Panc1 (cell line): ENCODE measurements at regions not wholly inside any gene's neighbourhood (a gene's known extent, or its start where the extent isn't known, plus 50 kb on each side); places are given as distances from the start of the nearest gene placed in this dataset.

Experiments used
- ATAC-seq: fragments of 200-7000 bp; cut with Tn5 transposase; 2 replicates; pipeline ENCODE4 v1.9.1; 2020; ENCODE audit warnings: mild to moderate bottlenecking, moderate library complexity
- BruUV-seq: library from RNA; stranded (reverse); fragments of 400-500 nt; replicated peaks from 2 replicates; lab custom pipeline; 2021; lab: Mats Ljungman, UMichigan
- CTCF ChIA-PET: fragments of 300-600 bp; sonication (Branson Sonifier 250); formaldehyde crosslinking; loops from one replicate; lab custom pipeline; 2022; ENCODE audit warnings: antibody characterized with exemption; lab: Charles Lee
- POLR2A ChIA-PET: fragments of 300-600 bp; sonication (Branson Sonifier 250); formaldehyde crosslinking; loops from one replicate; lab custom pipeline; 2022; ENCODE audit warnings: antibody characterized with exemption; lab: Charles Lee
- DNase-seq: peaks from one replicate; pipeline ENCODE4 v3.0.0-alpha.2; 2010; ENCODE audit warnings: low read depth, low spot score
- H3K27ac ChIP-seq: 2 replicates; pipeline ENCODE4 v1.5.1; 2011; ENCODE audit warnings: mild to moderate bottlenecking, low read length, inconsistent platforms
- H3K27me3 ChIP-seq: fragments of 200-500 bp; sonication (Bioruptor generic); 2 replicates; pipeline ENCODE4 v1.6.0; 2014; ENCODE audit warnings: low read length, inconsistent platforms; ENCODE audit not compliant: control insufficient read depth, insufficient read depth
- H3K36me3 ChIP-seq: fragments of 200-500 bp; sonication (Bioruptor generic); 2 replicates; pipeline ENCODE4 v1.5.1; 2014; ENCODE audit warnings: inconsistent platforms, mild to moderate bottlenecking, low read length, moderate library complexity; ENCODE audit not compliant: control insufficient read depth, insufficient read depth
- H3K4me1 ChIP-seq: 2 replicates; pipeline ENCODE4 v1.5.1; 2011; ENCODE audit warnings: inconsistent platforms, mild to moderate bottlenecking, low read length, moderate library complexity; ENCODE audit not compliant: control insufficient read depth, insufficient read depth
- H3K4me3 ChIP-seq, 2 experiments: 2 replicates each; pipeline ENCODE4 v1.5.1; 2011 to 2012; ENCODE audit warnings: low read depth in 2 of 2, low read length in 2 of 2, mild to moderate bottlenecking in 2 of 2, inconsistent platforms in 1 of 2, moderate library complexity in 1 of 2
- H3K9me3 ChIP-seq: fragments of 200-500 bp; sonication (Bioruptor generic); 2 replicates; pipeline ENCODE4 v1.5.1; 2014; ENCODE audit warnings: low read depth, mild to moderate bottlenecking, inconsistent platforms, low read length, moderate library complexity; ENCODE audit not compliant: control insufficient read depth, insufficient read depth
- POLR2AphosphoS5 ChIP-seq: IDR thresholded peaks from 2 replicates; pipeline ENCODE4 v1.6.1; 2012; ENCODE audit warnings: mild to moderate bottlenecking, low read depth, low read length, moderate library complexity
- SIN3A ChIP-seq: IDR thresholded peaks from 2 replicates; pipeline ENCODE4 v1.6.1; 2012; ENCODE audit warnings: low read depth, mild to moderate bottlenecking, low read length, moderate library complexity, borderline replicate concordance; ENCODE audit not compliant: insufficient read depth
- TCF7L2 ChIP-seq: IDR thresholded peaks from 2 replicates; pipeline ENCODE4 v1.6.1; 2011; ENCODE audit warnings: mild to moderate bottlenecking, low read depth, low read length, inconsistent platforms
- in situ Hi-C: cut with HindIII; loops from 2 replicates; pipeline ENCODE4 v1.10.0; 2016; ENCODE audit warnings: low sequenced_read_pairs, low pct_unique_long_range_greater_than_20kb
- intact Hi-C: fragments of 100-400 bp; cut with micrococcal nuclease; formaldehyde crosslinking; loops from one replicate; pipeline ENCODE4 v1.10.0; 2022; ENCODE audit not compliant: unreplicated experiment
- TF ChIP-seq, protein P1 (sequence below), 2 experiments: IDR thresholded peaks; 2 replicates each; pipeline ENCODE4 v1.6.1; 2011 to 2012; ENCODE audit warnings: low read depth in 2 of 2, control low read depth in 1 of 2, low read length in 1 of 2, mild to moderate bottlenecking in 1 of 2, moderate library complexity in 1 of 2; ENCODE audit not compliant: insufficient read depth in 1 of 2
- TF ChIP-seq, protein P2 (sequence below): fragments of 450-650 bp; IDR thresholded peaks from 2 replicates; pipeline ENCODE4 v1.5.1; 2017; ENCODE audit warnings: mild to moderate bottlenecking

DNA sequence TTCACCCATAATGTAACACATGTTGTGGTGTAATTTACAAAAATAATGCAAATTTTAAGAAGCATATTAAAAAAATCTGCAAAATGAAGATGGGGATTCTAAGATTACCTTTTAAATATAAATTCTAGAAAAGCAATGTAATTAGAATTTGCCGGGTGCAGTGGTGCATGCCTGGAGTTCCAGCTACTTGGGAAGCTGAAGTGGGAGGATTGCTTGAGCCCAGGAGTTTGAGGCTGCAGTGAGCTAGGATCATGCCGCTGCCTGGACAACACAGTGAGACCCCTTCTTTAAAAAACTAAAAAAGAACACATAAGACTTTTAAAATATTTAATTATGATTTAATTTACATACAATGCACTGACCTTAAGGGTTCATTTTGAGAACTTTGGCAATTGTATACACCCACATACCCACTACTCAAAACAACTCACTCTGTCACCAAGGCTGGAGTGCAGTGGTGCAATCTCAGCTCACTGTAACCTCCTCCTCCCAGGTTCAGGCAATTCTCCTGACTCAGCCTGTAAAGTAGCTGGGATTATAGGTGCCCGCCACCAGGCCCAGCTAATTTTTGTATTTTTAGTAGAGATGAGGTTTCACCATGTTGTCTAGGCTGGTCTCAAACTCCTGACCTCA is 134.0 kb upstream of the TBL1XR1 start:
- TF ChIP-seq, protein P1, sequence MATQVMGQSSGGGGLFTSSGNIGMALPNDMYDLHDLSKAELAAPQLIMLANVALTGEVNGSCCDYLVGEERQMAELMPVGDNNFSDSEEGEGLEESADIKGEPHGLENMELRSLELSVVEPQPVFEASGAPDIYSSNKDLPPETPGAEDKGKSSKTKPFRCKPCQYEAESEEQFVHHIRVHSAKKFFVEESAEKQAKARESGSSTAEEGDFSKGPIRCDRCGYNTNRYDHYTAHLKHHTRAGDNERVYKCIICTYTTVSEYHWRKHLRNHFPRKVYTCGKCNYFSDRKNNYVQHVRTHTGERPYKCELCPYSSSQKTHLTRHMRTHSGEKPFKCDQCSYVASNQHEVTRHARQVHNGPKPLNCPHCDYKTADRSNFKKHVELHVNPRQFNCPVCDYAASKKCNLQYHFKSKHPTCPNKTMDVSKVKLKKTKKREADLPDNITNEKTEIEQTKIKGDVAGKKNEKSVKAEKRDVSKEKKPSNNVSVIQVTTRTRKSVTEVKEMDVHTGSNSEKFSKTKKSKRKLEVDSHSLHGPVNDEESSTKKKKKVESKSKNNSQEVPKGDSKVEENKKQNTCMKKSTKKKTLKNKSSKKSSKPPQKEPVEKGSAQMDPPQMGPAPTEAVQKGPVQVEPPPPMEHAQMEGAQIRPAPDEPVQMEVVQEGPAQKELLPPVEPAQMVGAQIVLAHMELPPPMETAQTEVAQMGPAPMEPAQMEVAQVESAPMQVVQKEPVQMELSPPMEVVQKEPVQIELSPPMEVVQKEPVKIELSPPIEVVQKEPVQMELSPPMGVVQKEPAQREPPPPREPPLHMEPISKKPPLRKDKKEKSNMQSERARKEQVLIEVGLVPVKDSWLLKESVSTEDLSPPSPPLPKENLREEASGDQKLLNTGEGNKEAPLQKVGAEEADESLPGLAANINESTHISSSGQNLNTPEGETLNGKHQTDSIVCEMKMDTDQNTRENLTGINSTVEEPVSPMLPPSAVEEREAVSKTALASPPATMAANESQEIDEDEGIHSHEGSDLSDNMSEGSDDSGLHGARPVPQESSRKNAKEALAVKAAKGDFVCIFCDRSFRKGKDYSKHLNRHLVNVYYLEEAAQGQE (IDR thresholded peaks at IDR 0.05; ENCODE audit: insufficient read depth in 1 of 2, low read depth in 2 of 2, low read length in 1 of 2): no peak
- TF ChIP-seq POLR2AphosphoS5 (no peak), TCF7L2 (no peak), SIN3A (no peak)
- TF ChIP-seq, protein P2, sequence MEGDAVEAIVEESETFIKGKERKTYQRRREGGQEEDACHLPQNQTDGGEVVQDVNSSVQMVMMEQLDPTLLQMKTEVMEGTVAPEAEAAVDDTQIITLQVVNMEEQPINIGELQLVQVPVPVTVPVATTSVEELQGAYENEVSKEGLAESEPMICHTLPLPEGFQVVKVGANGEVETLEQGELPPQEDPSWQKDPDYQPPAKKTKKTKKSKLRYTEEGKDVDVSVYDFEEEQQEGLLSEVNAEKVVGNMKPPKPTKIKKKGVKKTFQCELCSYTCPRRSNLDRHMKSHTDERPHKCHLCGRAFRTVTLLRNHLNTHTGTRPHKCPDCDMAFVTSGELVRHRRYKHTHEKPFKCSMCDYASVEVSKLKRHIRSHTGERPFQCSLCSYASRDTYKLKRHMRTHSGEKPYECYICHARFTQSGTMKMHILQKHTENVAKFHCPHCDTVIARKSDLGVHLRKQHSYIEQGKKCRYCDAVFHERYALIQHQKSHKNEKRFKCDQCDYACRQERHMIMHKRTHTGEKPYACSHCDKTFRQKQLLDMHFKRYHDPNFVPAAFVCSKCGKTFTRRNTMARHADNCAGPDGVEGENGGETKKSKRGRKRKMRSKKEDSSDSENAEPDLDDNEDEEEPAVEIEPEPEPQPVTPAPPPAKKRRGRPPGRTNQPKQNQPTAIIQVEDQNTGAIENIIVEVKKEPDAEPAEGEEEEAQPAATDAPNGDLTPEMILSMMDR: no peak
- POLR2A ChIA-PET: no interaction called here
- no TSS peak for BruUV-seq

DNA sequence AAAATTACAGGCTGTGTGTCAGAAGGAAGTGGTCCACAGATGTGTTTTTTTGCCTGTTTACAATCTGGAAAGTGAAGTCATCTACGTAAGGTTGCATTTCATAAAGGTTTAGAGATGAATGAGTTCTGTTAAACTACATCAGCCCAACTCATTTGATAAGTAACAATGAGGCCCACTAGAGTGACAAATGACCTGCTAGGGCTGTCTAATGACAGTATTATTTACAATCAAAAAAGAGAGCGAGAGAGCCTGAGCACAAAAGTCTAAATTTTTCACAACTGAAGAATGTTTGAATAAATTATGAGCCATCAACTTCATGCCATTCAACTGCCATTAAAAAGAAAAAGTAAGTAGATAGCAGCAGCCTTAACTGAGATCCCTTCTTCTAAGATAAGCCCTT is 135.7 kb upstream of the TBL1XR1 start:
- in situ Hi-C loops: no loop called here
- no peaks in the 10 kb centered on the region for H3K4me1 ChIP-seq
- no peak for ATAC-seq
- H3K9me3 ChIP-seq: no peaks in the 10 kb centered on the region
- H3K27ac ChIP-seq: no peak overlapping the region; the same call in 1 of the 2 replicates
- DNase-seq: no peak
- POLR2A ChIA-PET: interaction anchor here (1.2 kb wide), 1 partner anchor 11 kb away, joined by 5 read pairs; no protein-coding TSS in a partner anchor
- intact Hi-C loops: loop anchor here (10.0 kb wide), 1 partner anchor 48 kb away; no protein-coding TSS in a partner anchor
- CTCF ChIA-PET: no interaction called here
- H3K4me3 ChIP-seq: no peak overlapping the region
- no TSS peak for BruUV-seq
- TF ChIP-seq TCF7L2 (no peak), SIN3A (no peak), POLR2AphosphoS5 (no peak)
- TF ChIP-seq, protein P2: no peak
- TF ChIP-seq, protein P1 (IDR thresholded peaks at IDR 0.05; ENCODE audit: insufficient read depth in 1 of 2, low read depth in 2 of 2, low read length in 1 of 2): no peak
- no peaks in the 10 kb centered on the region for H3K36me3 ChIP-seq
- no peaks in the 10 kb centered on the region for H3K27me3 ChIP-seq

More for the DNA sequence above, 134.0 kb upstream of the TBL1XR1 start:
- intact Hi-C loops (loop anchor here (10.0 kb wide), 1 partner anchor 47 kb away; no protein-coding TSS in a partner anchor), in situ Hi-C loops (no loop called here)
- ATAC-seq: no peak
- Histone ChIP-seq H3K4me1 (no peaks in the 10 kb centered on the region), H3K27me3 (no peaks in the 10 kb centered on the region), H3K27ac (peak overlapping the region; percentile 49; the same call in 1 of the 2 replicates), H3K36me3 (no peaks in the 10 kb centered on the region), H3K4me3 (no peak overlapping the region), H3K9me3 (no peaks in the 10 kb centered on the region)
- no peak for DNase-seq
- CTCF ChIA-PET: no interaction called here
